CD14-positive monocyte (primary cell): ENCODE measurements at regions not wholly inside any gene's neighbourhood (a gene's known extent, or its start where the extent isn't known, plus 50 kb on each side); places are given as distances from the start of the nearest gene placed in this dataset.
"Not testable (repeated sequence)": the region's sequence is repeated elsewhere in the genome, so short reads cannot be mapped to it uniquely, and the experiment has no call there.

Source experiments
- DNase-seq, 3 donors: peaks; one replicate each; pipeline ENCODE4 v3.0.0-alpha.2; 2011 to 2022
- H2AFZ ChIP-seq: 2 replicates; pipeline ENCODE4 v1.6.0; 2012; ENCODE audit warnings: mild to moderate bottlenecking, low read depth, low read length, inconsistent platforms; ENCODE audit not compliant: insufficient read depth, poor library complexity, severe bottlenecking
- H3K27ac ChIP-seq, 2 donors: 1 replicate in 1 of 2; 2 replicates in 1 of 2; pipeline ENCODE4 v1.5.1; 2012 to 2013; ENCODE audit warnings: low read length in 2 of 2, control low read depth in 1 of 2, inconsistent platforms in 1 of 2, low read depth in 1 of 2, mild to moderate bottlenecking in 1 of 2
- H3K27me3 ChIP-seq, 2 donors: one replicate each; pipeline versions ENCODE4 v1.6.0 to v1.6.1; 2011 to 2013; ENCODE audit warnings: low read length in 2 of 2; ENCODE audit not compliant: control insufficient read depth in 2 of 2, insufficient read depth in 2 of 2
- H3K36me3 ChIP-seq, 2 donors: replicated peaks in 1 of 2; 1 replicate in 1 of 2; 2 replicates in 1 of 2; pipeline versions ENCODE4 v1.5.1 to v1.6.1; 2012 to 2013; ENCODE audit warnings: low read length in 2 of 2, control low read depth in 1 of 2, inconsistent platforms in 1 of 2, mild to moderate bottlenecking in 1 of 2; ENCODE audit not compliant: insufficient read depth in 2 of 2, control insufficient read depth in 1 of 2
- H3K4me1 ChIP-seq, 2 donors: 1 replicate in 1 of 2; 2 replicates in 1 of 2; pipeline versions ENCODE4 v1.5.1 to v1.6.1; 2012 to 2013; ENCODE audit warnings: low read length in 2 of 2, control low read depth in 1 of 2, inconsistent platforms in 1 of 2, mild to moderate bottlenecking in 1 of 2, moderate library complexity in 1 of 2; ENCODE audit not compliant: insufficient read depth in 2 of 2, control insufficient read depth in 1 of 2
- H3K4me2 ChIP-seq: replicated peaks from 2 replicates; pipeline ENCODE3; 2012; ENCODE audit warnings: low read length, moderate library complexity, mild to moderate bottlenecking; ENCODE audit not compliant: poor library complexity, severe bottlenecking; ENCODE audit errors: extremely low read depth
- H3K4me3 ChIP-seq, 3 experiments: fragments of 200-600 bp in 1 of 3; sonication (generic) in 1 of 3; replicated peaks in 1 of 3; 1 replicate in 2 of 3; 2 replicates in 1 of 3; pipeline ENCODE4 v1.5.1; 2011 to 2013; ENCODE audit warnings: low read length in 3 of 3, mild to moderate bottlenecking in 3 of 3, control low read depth in 2 of 3, low read depth in 2 of 3, inconsistent platforms in 1 of 3, moderate library complexity in 1 of 3
- H3K79me2 ChIP-seq: 2 replicates; pipeline ENCODE4 v1.6.0; 2012; ENCODE audit warnings: mild to moderate bottlenecking, control low read depth, inconsistent platforms, low read length, moderate library complexity; ENCODE audit not compliant: insufficient read depth
- H3K9ac ChIP-seq: 2 replicates; pipeline ENCODE4 v1.6.0; 2017; ENCODE audit warnings: low read length, mild to moderate bottlenecking; ENCODE audit not compliant: insufficient read depth, poor library complexity, severe bottlenecking
- H3K9me3 ChIP-seq, 2 donors: replicated peaks in 1 of 2; 1 replicate in 1 of 2; 2 replicates in 1 of 2; pipeline versions ENCODE4 v1.5.1 to v1.6.1; 2012 to 2013; ENCODE audit warnings: low read length in 2 of 2, control low read depth in 1 of 2; ENCODE audit not compliant: control insufficient read depth in 1 of 2, insufficient read depth in 1 of 2
- H4K20me1 ChIP-seq: 2 replicates; pipeline ENCODE4 v1.6.0; 2012; ENCODE audit warnings: mild to moderate bottlenecking, low read length, control low read depth, moderate library complexity; ENCODE audit not compliant: insufficient read depth
- H3K27ac Mint-ChIP-seq, 7 donors: one replicate each; pipeline ENCODE4 v1.8.0; 2020; ENCODE audit warnings: mild to moderate bottlenecking in 7 of 7, mixed read lengths in 7 of 7, moderate library complexity in 6 of 7, inconsistent platforms in 2 of 7
- H3K27me3 Mint-ChIP-seq, 3 donors: one replicate each; pipeline ENCODE4 v1.8.0; 2021 to 2022; ENCODE audit warnings: low read depth in 3 of 3, mild to moderate bottlenecking in 3 of 3, mixed read lengths in 3 of 3, moderate library complexity in 3 of 3, inconsistent platforms in 1 of 3
- H3K36me3 Mint-ChIP-seq, 2 donors: one replicate each; pipeline ENCODE4 v1.8.0; 2020; ENCODE audit warnings: mixed read lengths in 2 of 2, inconsistent platforms in 1 of 2, mild to moderate bottlenecking in 1 of 2
- H3K4me1 Mint-ChIP-seq: one replicate; pipeline ENCODE4 v1.8.0; 2020; ENCODE audit warnings: mild to moderate bottlenecking, mixed read lengths
- H3K4me3 Mint-ChIP-seq, 2 donors: one replicate each; pipeline ENCODE4 v1.8.0; 2020; ENCODE audit warnings: mild to moderate bottlenecking in 2 of 2, mixed read lengths in 2 of 2, moderate library complexity in 1 of 2
- H3K9me3 Mint-ChIP-seq, 7 donors: one replicate each; pipeline ENCODE4 v1.8.0; 2020 to 2022; ENCODE audit warnings: mixed read lengths in 7 of 7, mild to moderate bottlenecking in 6 of 7, moderate library complexity in 6 of 7, inconsistent platforms in 2 of 7
- CTCF ChIP-seq: fragments of 200-600 bp; IDR thresholded peaks from one replicate; pipeline ENCODE4 v1.8.0; 2022; ENCODE audit warnings: antibody characterized with exemption, mild to moderate bottlenecking
- WGBS: methylation state at CpG from one replicate; pipeline ENCODE4 v1.1.5; 2013; ENCODE audit warnings: missing lambda C conversion rate; ENCODE audit not compliant: insufficient coverage; 5-methylcytosine and 5-hydroxymethylcytosine counted together
- intact Hi-C, 2 donors: fragments of 100-400 bp; cut with micrococcal nuclease; formaldehyde crosslinking; loops; one replicate each; pipeline versions ENCODE4 v1.15.0 to v1.15.1; 2023

DNA sequence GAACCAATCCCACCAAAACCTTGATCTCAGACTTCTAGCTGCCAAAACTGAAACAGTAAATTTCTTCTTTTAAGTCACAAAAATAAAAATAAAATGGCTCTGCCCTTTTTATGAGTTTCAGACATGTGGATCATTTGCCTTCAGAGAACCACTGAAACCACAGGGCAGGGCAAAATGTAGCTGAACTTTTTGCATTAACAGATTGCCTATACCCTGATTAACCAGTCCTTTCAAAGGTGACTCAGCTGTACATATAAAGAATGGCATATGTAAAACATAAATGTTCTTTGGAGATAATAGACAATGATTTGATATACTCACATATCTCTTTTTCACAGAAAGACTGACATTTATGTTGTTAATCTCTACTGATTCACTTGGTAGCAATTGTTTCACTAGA, 187.1 kb upstream of the GRIN3A start:
- H3K4me3 Mint-ChIP-seq = no peak overlapping the region
- no peaks in the 10 kb centered on the region for H4K20me1 ChIP-seq
- no peaks in the 10 kb centered on the region for H3K4me1 Mint-ChIP-seq
- no peak overlapping the region for H3K27ac ChIP-seq
- H3K36me3 ChIP-seq = no peaks in the 10 kb centered on the region
- H3K27me3 ChIP-seq = no peaks in the 10 kb centered on the region
- no peak overlapping the region for H3K27ac Mint-ChIP-seq
- no peaks in the 10 kb centered on the region for H3K79me2 ChIP-seq
- no peak for TF ChIP-seq CTCF
- no peak overlapping the region for H2AFZ ChIP-seq
- DNase-seq = no peak
- no peaks in the 10 kb centered on the region for H3K27me3 Mint-ChIP-seq
- no peaks in the 10 kb centered on the region for H3K9me3 ChIP-seq
- no peak overlapping the region for H3K9ac ChIP-seq
- intact Hi-C loops = no loop called here
- H3K4me2 ChIP-seq = no peak overlapping the region
- no peaks in the 10 kb centered on the region for H3K4me1 ChIP-seq
- H3K4me3 ChIP-seq = no peak overlapping the region
- no peaks in the 10 kb centered on the region for H3K36me3 Mint-ChIP-seq
- peaks cover 0 to 7% (median 3%) of the 10 kb centered on the region in 7 donors for H3K9me3 Mint-ChIP-seq

GRCh38 chr9:101923451-101923850, 185.0 kb upstream of the GRIN3A start:
- WGBS = no CpG with 5 or more reads among the region's 1 CpG
- H3K4me3 Mint-ChIP-seq = no peak overlapping the region

DNA sequence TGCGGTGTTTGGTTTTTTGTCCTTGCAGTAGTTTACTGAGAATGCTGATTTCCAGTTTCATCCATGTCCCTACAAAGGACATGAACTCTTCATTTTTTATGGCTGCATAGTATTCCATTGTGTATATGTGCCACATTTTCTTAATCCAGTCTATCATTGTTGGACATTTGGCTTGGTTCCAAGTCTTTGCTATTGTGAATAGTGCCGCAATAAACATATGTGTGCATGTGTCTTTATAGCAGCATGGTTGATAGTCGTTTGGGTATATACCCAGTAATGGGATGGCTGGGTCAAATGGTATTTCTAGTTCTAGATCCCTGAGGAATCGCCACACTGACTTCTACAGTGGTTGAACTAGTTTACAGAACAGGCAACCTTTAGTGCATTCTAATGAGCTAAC, 178.5 kb upstream of the GRIN3A start:
- H3K27ac Mint-ChIP-seq, H4K20me1 ChIP-seq, H3K4me1 ChIP-seq, H3K4me1 Mint-ChIP-seq, H3K27ac ChIP-seq, H3K27me3 Mint-ChIP-seq, H3K9me3 ChIP-seq, H3K4me2 ChIP-seq, H3K27me3 ChIP-seq, H3K9me3 Mint-ChIP-seq, H3K36me3 ChIP-seq, DNase-seq, H3K9ac ChIP-seq, H3K4me3 ChIP-seq, intact Hi-C loops, H2AFZ ChIP-seq, H3K36me3 Mint-ChIP-seq, H3K4me3 Mint-ChIP-seq, H3K79me2 ChIP-seq: not testable (repeated sequence)
- WGBS = 83% methylated on average over 1 of the region's 4 CpGs

More at GRCh38 chr9:101923451-101923850, 185.0 kb upstream of the GRIN3A start:
- Mint-ChIP-seq H3K4me1 (no peaks in the 10 kb centered on the region), H3K27me3 (no peaks in the 10 kb centered on the region), H3K27ac (no peak overlapping the region), H3K36me3 (no peaks in the 10 kb centered on the region), H3K9me3 (peaks cover 0 to 7% (median 4%) of the 10 kb centered on the region in 7 donors)
- intact Hi-C loops = no loop called here
- H3K4me3 ChIP-seq = no peak overlapping the region
- H3K79me2 ChIP-seq = no peaks in the 10 kb centered on the region
- no peak overlapping the region for H2AFZ ChIP-seq
- H3K27ac ChIP-seq = no peak overlapping the region
- no peak overlapping the region for H3K9ac ChIP-seq
- H3K36me3 ChIP-seq = no peaks in the 10 kb centered on the region
- H4K20me1 ChIP-seq = no peaks in the 10 kb centered on the region
- H3K4me1 ChIP-seq = no peaks in the 10 kb centered on the region
- no peaks in the 10 kb centered on the region for H3K27me3 ChIP-seq
- H3K9me3 ChIP-seq = no peaks in the 10 kb centered on the region
- H3K4me2 ChIP-seq = no peak overlapping the region
- no peak for DNase-seq
- no peak for TF ChIP-seq CTCF
